K562 (cell line): ENCODE measurements at regions not wholly inside any gene's neighbourhood (a gene's known extent, or its start where the extent isn't known, plus 50 kb on each side); places are given as distances from the start of the nearest gene placed in this dataset.

Source experiments
- ATAC-seq: fragments of 200-7000 bp; cut with Tn5 transposase; 3 replicates; pipeline ENCODE4 v1.9.1; 2020; ENCODE audit warnings: moderate library complexity
- BruUV-seq: library from RNA; stranded (reverse); fragments of 400-500 nt; replicated peaks from 2 replicates; lab custom pipeline; 2021; lab: Mats Ljungman, UMichigan
- CTCF ChIA-PET: fragments of 300-600 bp; formaldehyde crosslinking; extraction: SDS; loops from one replicate; lab custom pipeline; 2021; ENCODE audit warnings: low intra/inter-chr PET ratio; lab: Yijun Ruan, JAX
- POLR2A ChIA-PET: fragments of 300-600, 350-650 bp; sonication (Branson Sonifier 250); formaldehyde crosslinking; extraction: SDS; loops from one replicate; lab custom pipeline; 2021; ENCODE audit warnings: antibody characterized with exemption, inconsistent platforms; lab: Yijun Ruan, JAX
- DNase-seq, 4 experiments: peaks; one replicate each; pipeline versions ENCODE4 v3.0.0 to v3.0.0-alpha.2; 2011 to 2018; ENCODE audit warnings: low spot score in 3 of 4, mixed read lengths in 3 of 4; ENCODE audit errors: extremely low read depth in 1 of 4
- FAIRE-seq: peaks from 2 replicates; lab custom pipeline; 2011; peaks lifted over from hg19 to GRCh38; lab: Jason Lieb, UNC
- H2AFZ ChIP-seq: 2 replicates; pipeline ENCODE4 v1.6.0; 2011; ENCODE audit warnings: low read depth, low read length, control low read depth, inconsistent platforms
- H3K27ac ChIP-seq: fragments of 200-600 bp; 3 replicates; pipeline ENCODE4 v1.8.0; 2011; ENCODE audit warnings: low read depth, mild to moderate bottlenecking, control low read depth, inconsistent platforms, low read length, moderate library complexity, mixed read lengths; ENCODE audit errors: extremely low read depth
- H3K27me3 ChIP-seq, 2 experiments: fragments of 300-600 bp in 1 of 2; 2 replicates in 1 of 2; 3 replicates in 1 of 2; pipeline versions ENCODE4 v1.6.0 to v1.8.0; 2011; ENCODE audit warnings: inconsistent platforms in 2 of 2, low read length in 2 of 2, mild to moderate bottlenecking in 1 of 2, mixed read lengths in 1 of 2, moderate library complexity in 1 of 2; ENCODE audit not compliant: control insufficient read depth in 2 of 2, insufficient read depth in 2 of 2
- H3K36me3 ChIP-seq: fragments of 300-600 bp; 3 replicates; pipeline ENCODE4 v1.8.0; 2011; ENCODE audit warnings: mild to moderate bottlenecking, low read length, inconsistent platforms; ENCODE audit not compliant: control insufficient read depth, insufficient read depth
- H3K4me1 ChIP-seq, 2 experiments: fragments of 200-600 bp in 1 of 2; replicated peaks in 1 of 2; 2 replicates in 1 of 2; 3 replicates in 1 of 2; pipeline versions ENCODE4 v1.5.1 to v1.8.0; 2011; ENCODE audit warnings: inconsistent platforms in 2 of 2, low read length in 2 of 2, mild to moderate bottlenecking in 1 of 2, mixed read lengths in 1 of 2, moderate library complexity in 1 of 2; ENCODE audit not compliant: control insufficient read depth in 2 of 2, insufficient read depth in 2 of 2
- H3K4me2 ChIP-seq: 2 replicates; pipeline ENCODE4 v1.6.1; 2011; ENCODE audit warnings: low read length, control low read depth, inconsistent platforms, mixed read lengths; ENCODE audit not compliant: insufficient read depth
- H3K4me3 ChIP-seq: fragments of 200-600 bp; sonication (generic), shearing (Covaris generic); 2 replicates; pipeline ENCODE4 v1.5.1; 2016; ENCODE audit warnings: control low read depth, inconsistent platforms
- H3K79me2 ChIP-seq: fragments of 200-600 bp; 3 replicates; pipeline ENCODE4 v1.8.0; 2011; ENCODE audit warnings: low read length, inconsistent platforms; ENCODE audit not compliant: control insufficient read depth, insufficient read depth
- H3K9ac ChIP-seq, 2 experiments: 2 replicates each; pipeline versions ENCODE4 v1.6.0 to v1.6.1; 2011; ENCODE audit warnings: low read depth in 2 of 2, low read length in 2 of 2, control low read depth in 1 of 2, inconsistent platforms in 1 of 2, mild to moderate bottlenecking in 1 of 2, mixed read lengths in 1 of 2; ENCODE audit not compliant: insufficient read depth in 1 of 2
- H3K9me1 ChIP-seq: one replicate; pipeline ENCODE4 v1.6.0; 2011; ENCODE audit warnings: inconsistent platforms, mild to moderate bottlenecking, low read length, moderate library complexity; ENCODE audit not compliant: control insufficient read depth, insufficient read depth
- H3K9me3 ChIP-seq: replicated peaks from 2 replicates; pipeline ENCODE4 v1.5.1; 2011; ENCODE audit warnings: low read depth, low read length, inconsistent platforms; ENCODE audit not compliant: control insufficient read depth, insufficient read depth
- H4K20me1 ChIP-seq: replicated peaks from 2 replicates; pipeline ENCODE4 v1.6.1; 2011; ENCODE audit warnings: low read length, inconsistent platforms, mixed read lengths; ENCODE audit not compliant: control insufficient read depth, insufficient read depth
- EZH2 ChIP-seq: IDR thresholded peaks from 2 replicates; pipeline ENCODE4 v1.6.1; 2012; ENCODE audit warnings: low read depth, mild to moderate bottlenecking, inconsistent platforms, low read length, borderline replicate concordance
- HDAC1 ChIP-seq, 2 experiments: fragments of 450-650 bp; IDR thresholded peaks; 2 replicates each; pipeline ENCODE4 v1.6.1; 2016 to 2017; ENCODE audit warnings: inconsistent platforms in 1 of 2, mild to moderate bottlenecking in 1 of 2, moderate library complexity in 1 of 2
- HMGXB4 ChIP-seq: sonication (generic); formaldehyde crosslinking; IDR thresholded peaks from 2 replicates; pipeline ENCODE4 v1.8.1; 2023; ENCODE audit warnings: mild to moderate bottlenecking, missing genetic modification reagents
- NFXL1 ChIP-seq: fragments of 450-650 bp; formaldehyde crosslinking; IDR thresholded peaks from 2 replicates; pipeline ENCODE4 v1.4.0; 2021; ENCODE audit warnings: mild to moderate bottlenecking
- PRDM10 ChIP-seq: fragments of 450-650 bp; IDR thresholded peaks from 2 replicates; pipeline ENCODE4 v1.6.1; 2018; ENCODE audit not compliant: partially characterized antibody
- PYGO2 ChIP-seq: fragments of 450-650 bp; IDR thresholded peaks from 2 replicates; pipeline ENCODE4 v1.6.1; 2016; ENCODE audit warnings: mild to moderate bottlenecking, missing genetic modification characterization, moderate library complexity, missing compliant biosample characterization
- SFPQ ChIP-seq: fragments of 200-400 bp; formaldehyde crosslinking; IDR thresholded peaks from 2 replicates; pipeline ENCODE4 v1.6.1; 2017; ENCODE audit warnings: mild to moderate bottlenecking, low read depth, low read length, moderate library complexity
- ZNF263 ChIP-seq: sonication (generic); formaldehyde crosslinking; IDR thresholded peaks from 2 replicates; pipeline ENCODE4 v1.8.0; 2022; ENCODE audit warnings: mild to moderate bottlenecking, missing genetic modification reagents, borderline replicate concordance
- ZNF280A ChIP-seq: fragments of 450-650 bp; IDR thresholded peaks from 2 replicates; pipeline ENCODE4 v1.6.1; 2018; ENCODE audit warnings: mild to moderate bottlenecking, low read depth; ENCODE audit not compliant: partially characterized antibody
- ZSCAN29 ChIP-seq: fragments of 450-650 bp; IDR thresholded peaks from 2 replicates; pipeline ENCODE4 v1.6.1; 2017
- WGBS: fragments of 100-300 bp; shearing (Covaris generic); methylation state at CpG from one replicate; pipeline ENCODE4 v1.1.6; 2016; ENCODE audit warnings: low coverage, mixed read lengths; ENCODE audit not compliant: insufficient coverage; ENCODE audit errors: missing lambda C conversion rate; 5-methylcytosine and 5-hydroxymethylcytosine counted together
- in situ Hi-C: fragments of 300-500 bp; cut with MboI; formaldehyde crosslinking; loops from 4 replicates; pipeline ENCODE4 v1.15.0; 2018; ENCODE audit warnings: inconsistent platforms, mixed read lengths
- intact Hi-C: fragments of 100-400 bp; cut with micrococcal nuclease; formaldehyde crosslinking; loops from 2 replicates; pipeline ENCODE4 v1.14.2; 2022

GRCh38 chr13:85074543-85075313 lies 724.5 kb downstream of the SLITRK6 start:
- Histone ChIP-seq H3K9ac (no peak overlapping the region), H3K4me3 (no peak overlapping the region), H3K79me2 (no peaks in the 10 kb centered on the region), H3K4me2 (no peak overlapping the region), H3K27me3 (no peaks in the 10 kb centered on the region), H3K9me3 (no peaks in the 10 kb centered on the region), H3K4me1 (no peaks in the 10 kb centered on the region), H3K9me1 (no peaks in the 10 kb centered on the region), H4K20me1 (no peaks in the 10 kb centered on the region), H3K36me3 (no peaks in the 10 kb centered on the region), H2AFZ (no peak overlapping the region), H3K27ac (no peak overlapping the region)
- in situ Hi-C loops (loop anchor here (25.0 kb wide), 1 partner anchor 1913 kb away; no protein-coding TSS in a partner anchor), intact Hi-C loops (no loop called here)
- TF ChIP-seq PYGO2 (tag) (no peak), SFPQ (no peak), HDAC1 (IDR thresholded peaks at IDR 0.05) (no peak), PRDM10 (no peak), ZSCAN29 (no peak), EZH2 (no peak), ZNF263 (no peak), HMGXB4 (CRISPR knock-in tag) (no peak), ZNF280A (no peak), NFXL1 (CRISPR knock-in tag) (no peak)
- FAIRE-seq (no peak), DNase-seq (no peak), ATAC-seq (no peak)
- BruUV-seq: no TSS peak
- CTCF ChIA-PET: no interaction called here
- POLR2A ChIA-PET: no interaction called here
- WGBS: 0% methylated on average over 5 of the region's 5 CpGs
